Colonic mucosa (tissue), 4 donors: ENCODE measurements at regions not wholly inside any gene's neighbourhood (a gene's known extent, or its start where the extent isn't known, plus 50 kb on each side); places are given as distances from the start of the nearest gene placed in this dataset.
"Not testable (repeated sequence)": the region's sequence is repeated elsewhere in the genome, so short reads cannot be mapped to it uniquely, and the experiment has no call there.

ENCODE experiments used
- DNase-seq: peaks from one replicate; pipeline ENCODE4 v3.0.0-alpha.2; 2020
- H3K27ac ChIP-seq: fragments of 200-600 bp; one replicate; pipeline ENCODE4 v1.8.0; 2021
- H3K27me3 ChIP-seq: fragments of 200-600 bp; one replicate; pipeline ENCODE4 v1.8.0; 2021
- H3K36me3 ChIP-seq: fragments of 200-600 bp; one replicate; pipeline ENCODE4 v1.8.0; 2021
- H3K4me1 ChIP-seq: fragments of 200-600 bp; one replicate; pipeline ENCODE4 v1.8.0; 2021; ENCODE audit warnings: mild to moderate bottlenecking
- H3K4me3 ChIP-seq: fragments of 200-600 bp; one replicate; pipeline ENCODE4 v1.8.0; 2021
- H3K9ac ChIP-seq, 2 donors: one replicate each; pipeline ENCODE4 v1.7.0; 2013; ENCODE audit warnings: control low read depth in 2 of 2, low read depth in 2 of 2, low read length in 2 of 2
- H3K9me3 ChIP-seq: fragments of 200-600 bp; one replicate; pipeline ENCODE4 v1.8.0; 2021
- CTCF ChIP-seq: fragments of 200-600 bp; IDR thresholded peaks from one replicate; pipeline ENCODE4 v1.8.0; 2022; ENCODE audit warnings: antibody characterized with exemption, mild to moderate bottlenecking
- intact Hi-C: fragments of 100-400 bp; cut with DNase I; formaldehyde crosslinking; loops from one replicate; pipeline ENCODE4 v1.14.1; 2022
- donor health status: healthy.
- donor health status: DM: no; HTN: no; CAD: no.
- donor health status: DM: no; HTN: no; CAD: no.

GRCh38 chr16:51261919-51262318 lies 110.8 kb upstream of the SALL1 start:
- intact Hi-C loops: no loop called here

GRCh38 chr16:51255349-51255972 lies 104.4 kb upstream of the SALL1 start:
- no peaks in the 10 kb centered on the region for H3K27me3 ChIP-seq
- no peak overlapping the region for H3K9ac ChIP-seq
- intact Hi-C loops: no loop called here
- no peaks in the 10 kb centered on the region for H3K36me3 ChIP-seq
- no peaks in the 10 kb centered on the region for H3K4me1 ChIP-seq
- no peaks in the 10 kb centered on the region for H3K9me3 ChIP-seq
- no peak for TF ChIP-seq CTCF
- no peak overlapping the region for H3K27ac ChIP-seq
- H3K4me3 ChIP-seq: no peak overlapping the region
- DNase-seq: no peak

More at GRCh38 chr16:51261919-51262318, 110.8 kb upstream of the SALL1 start:
- no peak overlapping the region for H3K4me3 ChIP-seq
- no peak for TF ChIP-seq CTCF
- no peaks in the 10 kb centered on the region for H3K9me3 ChIP-seq
- no peaks in the 10 kb centered on the region for H3K36me3 ChIP-seq
- H3K9ac ChIP-seq: no peak overlapping the region
- H3K4me1 ChIP-seq: no peaks in the 10 kb centered on the region
- H3K27ac ChIP-seq: no peak overlapping the region
- no peaks in the 10 kb centered on the region for H3K27me3 ChIP-seq
- DNase-seq: no peak

GRCh38 chr16:51254390-51254789 lies 103.3 kb upstream of the SALL1 start:
- H3K9ac ChIP-seq, H3K4me3 ChIP-seq, H3K4me1 ChIP-seq, DNase-seq, H3K27me3 ChIP-seq, H3K27ac ChIP-seq, intact Hi-C loops, H3K9me3 ChIP-seq, H3K36me3 ChIP-seq: not testable (repeated sequence)

GRCh38 chr16:51248217-51248616 lies 97.1 kb upstream of the SALL1 start:
- H3K4me1 ChIP-seq: no peaks in the 10 kb centered on the region
- H3K9ac ChIP-seq: no peak overlapping the region
- no peaks in the 10 kb centered on the region for H3K9me3 ChIP-seq
- no peaks in the 10 kb centered on the region for H3K36me3 ChIP-seq
- H3K27me3 ChIP-seq: no peaks in the 10 kb centered on the region
- no peak overlapping the region for H3K27ac ChIP-seq
- intact Hi-C loops: no loop called here
- TF ChIP-seq CTCF: no peak
- DNase-seq: no peak
- no peak overlapping the region for H3K4me3 ChIP-seq

- no peak for TF ChIP-seq CTCF
- no peak overlapping the region for H3K27ac ChIP-seq
- H3K36me3 ChIP-seq: no peaks in the 10 kb centered on the region
- intact Hi-C loops: no loop called here
- no peaks in the 10 kb centered on the region for H3K27me3 ChIP-seq
- H3K9me3 ChIP-seq: no peaks in the 10 kb centered on the region
- no peaks in the 10 kb centered on the region for H3K4me1 ChIP-seq
- no peak overlapping the region for H3K9ac ChIP-seq
- H3K4me3 ChIP-seq: no peak overlapping the region
- no peak for DNase-seq
Observed at GRCh38 chr16:51245658-51245995, 94.6 kb upstream of the SALL1 start.

- Histone ChIP-seq H3K36me3 (no peaks in the 10 kb centered on the region), H3K9me3 (no peaks in the 10 kb centered on the region), H3K4me3 (no peak overlapping the region), H3K4me1 (no peaks in the 10 kb centered on the region), H3K27me3 (no peaks in the 10 kb centered on the region), H3K9ac (no peak overlapping the region), H3K27ac (no peak overlapping the region)
- no peak for TF ChIP-seq CTCF
- no peak for DNase-seq
- intact Hi-C loops: no loop called here
Observed at GRCh38 chr16:51244887-51245657, 94.0 kb upstream of the SALL1 start.
